Panc1 (cell line): ENCODE measurements at regions not wholly inside any gene's neighbourhood (a gene's known extent, or its start where the extent isn't known, plus 50 kb on each side); places are given as distances from the start of the nearest gene placed in this dataset.

Source experiments
- ATAC-seq: fragments of 200-7000 bp; cut with Tn5 transposase; 2 replicates; pipeline ENCODE4 v1.9.1; 2020; ENCODE audit warnings: mild to moderate bottlenecking, moderate library complexity
- BruUV-seq: library from RNA; stranded (reverse); fragments of 400-500 nt; replicated peaks from 2 replicates; lab custom pipeline; 2021; lab: Mats Ljungman, UMichigan
- CTCF ChIA-PET: fragments of 300-600 bp; sonication (Branson Sonifier 250); formaldehyde crosslinking; loops from one replicate; lab custom pipeline; 2022; ENCODE audit warnings: antibody characterized with exemption; lab: Charles Lee
- POLR2A ChIA-PET: fragments of 300-600 bp; sonication (Branson Sonifier 250); formaldehyde crosslinking; loops from one replicate; lab custom pipeline; 2022; ENCODE audit warnings: antibody characterized with exemption; lab: Charles Lee
- DNase-seq: peaks from one replicate; pipeline ENCODE4 v3.0.0-alpha.2; 2010; ENCODE audit warnings: low read depth, low spot score
- H3K27ac ChIP-seq: 2 replicates; pipeline ENCODE4 v1.5.1; 2011; ENCODE audit warnings: mild to moderate bottlenecking, low read length, inconsistent platforms
- H3K27me3 ChIP-seq: fragments of 200-500 bp; sonication (Bioruptor generic); 2 replicates; pipeline ENCODE4 v1.6.0; 2014; ENCODE audit warnings: low read length, inconsistent platforms; ENCODE audit not compliant: control insufficient read depth, insufficient read depth
- H3K36me3 ChIP-seq: fragments of 200-500 bp; sonication (Bioruptor generic); 2 replicates; pipeline ENCODE4 v1.5.1; 2014; ENCODE audit warnings: inconsistent platforms, mild to moderate bottlenecking, low read length, moderate library complexity; ENCODE audit not compliant: control insufficient read depth, insufficient read depth
- H3K4me1 ChIP-seq: 2 replicates; pipeline ENCODE4 v1.5.1; 2011; ENCODE audit warnings: inconsistent platforms, mild to moderate bottlenecking, low read length, moderate library complexity; ENCODE audit not compliant: control insufficient read depth, insufficient read depth
- H3K4me3 ChIP-seq, 2 experiments: 2 replicates each; pipeline ENCODE4 v1.5.1; 2011 to 2012; ENCODE audit warnings: low read depth in 2 of 2, low read length in 2 of 2, mild to moderate bottlenecking in 2 of 2, inconsistent platforms in 1 of 2, moderate library complexity in 1 of 2
- H3K9me3 ChIP-seq: fragments of 200-500 bp; sonication (Bioruptor generic); 2 replicates; pipeline ENCODE4 v1.5.1; 2014; ENCODE audit warnings: low read depth, mild to moderate bottlenecking, inconsistent platforms, low read length, moderate library complexity; ENCODE audit not compliant: control insufficient read depth, insufficient read depth
- POLR2AphosphoS5 ChIP-seq: IDR thresholded peaks from 2 replicates; pipeline ENCODE4 v1.6.1; 2012; ENCODE audit warnings: mild to moderate bottlenecking, low read depth, low read length, moderate library complexity
- SIN3A ChIP-seq: IDR thresholded peaks from 2 replicates; pipeline ENCODE4 v1.6.1; 2012; ENCODE audit warnings: low read depth, mild to moderate bottlenecking, low read length, moderate library complexity, borderline replicate concordance; ENCODE audit not compliant: insufficient read depth
- TCF7L2 ChIP-seq: IDR thresholded peaks from 2 replicates; pipeline ENCODE4 v1.6.1; 2011; ENCODE audit warnings: mild to moderate bottlenecking, low read depth, low read length, inconsistent platforms
- in situ Hi-C: cut with HindIII; loops from 2 replicates; pipeline ENCODE4 v1.10.0; 2016; ENCODE audit warnings: low sequenced_read_pairs, low pct_unique_long_range_greater_than_20kb
- intact Hi-C: fragments of 100-400 bp; cut with micrococcal nuclease; formaldehyde crosslinking; loops from one replicate; pipeline ENCODE4 v1.10.0; 2022; ENCODE audit not compliant: unreplicated experiment
- TF ChIP-seq, protein P1 (sequence below), 2 experiments: IDR thresholded peaks; 2 replicates each; pipeline ENCODE4 v1.6.1; 2011 to 2012; ENCODE audit warnings: low read depth in 2 of 2, control low read depth in 1 of 2, low read length in 1 of 2, mild to moderate bottlenecking in 1 of 2, moderate library complexity in 1 of 2; ENCODE audit not compliant: insufficient read depth in 1 of 2
- TF ChIP-seq, protein P2 (sequence below): fragments of 450-650 bp; IDR thresholded peaks from 2 replicates; pipeline ENCODE4 v1.5.1; 2017; ENCODE audit warnings: mild to moderate bottlenecking

DNA sequence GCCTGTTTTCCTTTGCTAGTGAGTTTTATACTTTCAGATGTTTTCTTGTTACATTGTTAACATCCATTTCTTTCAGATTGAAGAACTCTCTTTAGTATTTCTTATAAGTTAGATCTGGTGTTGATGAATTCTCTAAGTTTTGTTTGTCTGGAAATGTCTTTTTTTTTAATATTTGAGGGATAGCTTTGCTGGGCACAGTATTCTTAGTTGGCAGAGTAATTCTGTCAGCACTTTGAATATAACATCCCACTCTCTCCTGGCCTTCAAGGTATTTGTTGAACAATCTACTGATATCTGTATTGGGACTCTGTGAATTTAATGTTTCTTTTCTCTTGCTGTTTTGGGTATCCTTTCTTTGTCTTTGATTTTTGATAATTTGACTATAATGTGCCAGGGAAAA lies 79.4 kb upstream of the UST start:
- H3K4me1 ChIP-seq, result no peaks in the 10 kb centered on the region
- POLR2A ChIA-PET, result no interaction called here
- no peaks in the 10 kb centered on the region for H3K36me3 ChIP-seq
- no peaks in the 10 kb centered on the region for H3K27me3 ChIP-seq
- in situ Hi-C loops, result no loop called here
- intact Hi-C loops, result no loop called here
- H3K27ac ChIP-seq, result no peak overlapping the region
- H3K9me3 ChIP-seq, result peaks cover 11% of the 10 kb centered on the region; the same call in 1 of the 2 replicates
- CTCF ChIA-PET, result no interaction called here
- TF ChIP-seq SIN3A (no peak), POLR2AphosphoS5 (no peak), TCF7L2 (no peak)
- TF ChIP-seq, protein P1, sequence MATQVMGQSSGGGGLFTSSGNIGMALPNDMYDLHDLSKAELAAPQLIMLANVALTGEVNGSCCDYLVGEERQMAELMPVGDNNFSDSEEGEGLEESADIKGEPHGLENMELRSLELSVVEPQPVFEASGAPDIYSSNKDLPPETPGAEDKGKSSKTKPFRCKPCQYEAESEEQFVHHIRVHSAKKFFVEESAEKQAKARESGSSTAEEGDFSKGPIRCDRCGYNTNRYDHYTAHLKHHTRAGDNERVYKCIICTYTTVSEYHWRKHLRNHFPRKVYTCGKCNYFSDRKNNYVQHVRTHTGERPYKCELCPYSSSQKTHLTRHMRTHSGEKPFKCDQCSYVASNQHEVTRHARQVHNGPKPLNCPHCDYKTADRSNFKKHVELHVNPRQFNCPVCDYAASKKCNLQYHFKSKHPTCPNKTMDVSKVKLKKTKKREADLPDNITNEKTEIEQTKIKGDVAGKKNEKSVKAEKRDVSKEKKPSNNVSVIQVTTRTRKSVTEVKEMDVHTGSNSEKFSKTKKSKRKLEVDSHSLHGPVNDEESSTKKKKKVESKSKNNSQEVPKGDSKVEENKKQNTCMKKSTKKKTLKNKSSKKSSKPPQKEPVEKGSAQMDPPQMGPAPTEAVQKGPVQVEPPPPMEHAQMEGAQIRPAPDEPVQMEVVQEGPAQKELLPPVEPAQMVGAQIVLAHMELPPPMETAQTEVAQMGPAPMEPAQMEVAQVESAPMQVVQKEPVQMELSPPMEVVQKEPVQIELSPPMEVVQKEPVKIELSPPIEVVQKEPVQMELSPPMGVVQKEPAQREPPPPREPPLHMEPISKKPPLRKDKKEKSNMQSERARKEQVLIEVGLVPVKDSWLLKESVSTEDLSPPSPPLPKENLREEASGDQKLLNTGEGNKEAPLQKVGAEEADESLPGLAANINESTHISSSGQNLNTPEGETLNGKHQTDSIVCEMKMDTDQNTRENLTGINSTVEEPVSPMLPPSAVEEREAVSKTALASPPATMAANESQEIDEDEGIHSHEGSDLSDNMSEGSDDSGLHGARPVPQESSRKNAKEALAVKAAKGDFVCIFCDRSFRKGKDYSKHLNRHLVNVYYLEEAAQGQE (IDR thresholded peaks at IDR 0.05; ENCODE audit: insufficient read depth in 1 of 2, low read depth in 2 of 2, low read length in 1 of 2), result no peak
- TF ChIP-seq, protein P2, sequence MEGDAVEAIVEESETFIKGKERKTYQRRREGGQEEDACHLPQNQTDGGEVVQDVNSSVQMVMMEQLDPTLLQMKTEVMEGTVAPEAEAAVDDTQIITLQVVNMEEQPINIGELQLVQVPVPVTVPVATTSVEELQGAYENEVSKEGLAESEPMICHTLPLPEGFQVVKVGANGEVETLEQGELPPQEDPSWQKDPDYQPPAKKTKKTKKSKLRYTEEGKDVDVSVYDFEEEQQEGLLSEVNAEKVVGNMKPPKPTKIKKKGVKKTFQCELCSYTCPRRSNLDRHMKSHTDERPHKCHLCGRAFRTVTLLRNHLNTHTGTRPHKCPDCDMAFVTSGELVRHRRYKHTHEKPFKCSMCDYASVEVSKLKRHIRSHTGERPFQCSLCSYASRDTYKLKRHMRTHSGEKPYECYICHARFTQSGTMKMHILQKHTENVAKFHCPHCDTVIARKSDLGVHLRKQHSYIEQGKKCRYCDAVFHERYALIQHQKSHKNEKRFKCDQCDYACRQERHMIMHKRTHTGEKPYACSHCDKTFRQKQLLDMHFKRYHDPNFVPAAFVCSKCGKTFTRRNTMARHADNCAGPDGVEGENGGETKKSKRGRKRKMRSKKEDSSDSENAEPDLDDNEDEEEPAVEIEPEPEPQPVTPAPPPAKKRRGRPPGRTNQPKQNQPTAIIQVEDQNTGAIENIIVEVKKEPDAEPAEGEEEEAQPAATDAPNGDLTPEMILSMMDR, result no peak
- no TSS peak for BruUV-seq
- H3K4me3 ChIP-seq, result no peak overlapping the region
- no peak for ATAC-seq
- no peak for DNase-seq

DNA sequence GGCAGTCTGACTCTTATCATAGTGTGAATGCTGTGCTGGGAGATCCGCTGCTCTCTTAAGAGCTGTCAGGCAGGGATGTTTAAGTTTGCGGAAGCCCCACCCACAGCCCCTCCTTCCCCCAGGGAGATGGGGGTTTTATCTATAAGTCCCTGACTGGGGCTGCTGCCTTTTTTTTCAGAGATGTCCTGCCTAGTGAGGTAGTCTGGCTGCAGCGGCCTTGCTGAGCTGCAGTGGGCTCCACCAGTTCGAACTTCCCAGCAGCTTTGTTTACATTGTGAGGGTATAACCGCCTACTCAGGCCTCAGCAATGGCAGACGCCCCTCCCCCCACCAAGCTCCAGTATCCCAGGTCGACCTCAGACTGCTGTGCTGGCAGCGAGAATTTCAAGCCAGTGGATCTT lies 75.7 kb upstream of the UST start:
- no TSS peak for BruUV-seq
- CTCF ChIA-PET, result no interaction called here
- Histone ChIP-seq H3K27ac (no peak overlapping the region), H3K9me3 (peaks cover 11% of the 10 kb centered on the region; the same call in 1 of the 2 replicates), H3K4me3 (no peak overlapping the region), H3K4me1 (no peaks in the 10 kb centered on the region), H3K27me3 (no peaks in the 10 kb centered on the region), H3K36me3 (no peaks in the 10 kb centered on the region)
- POLR2A ChIA-PET, result no interaction called here
- intact Hi-C loops (no loop called here), in situ Hi-C loops (no loop called here)
- DNase-seq (no peak), ATAC-seq (no peak)
- TF ChIP-seq TCF7L2, result no peak

DNA sequence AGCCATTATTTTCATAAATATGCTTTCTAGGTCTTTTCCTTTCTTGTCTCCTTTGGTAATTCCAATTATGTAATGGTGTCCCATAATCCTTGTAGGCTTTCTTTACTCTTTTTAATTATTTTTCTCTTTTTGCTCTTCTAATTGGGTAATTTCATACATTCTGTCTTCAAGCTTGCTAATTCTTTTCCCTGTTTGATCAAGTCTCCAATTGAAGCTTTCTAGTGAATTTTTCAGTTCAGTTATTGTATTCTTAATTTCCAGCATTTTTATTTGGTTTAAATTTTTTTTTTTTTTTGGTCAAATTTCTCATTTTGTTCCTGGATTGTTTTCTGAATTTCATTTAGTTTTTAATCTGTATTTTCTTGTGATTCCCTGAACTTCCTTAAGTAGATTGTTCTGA lies 74.9 kb upstream of the UST start:
- DNase-seq (no peak), ATAC-seq (no peak)
- no peaks in the 10 kb centered on the region for H3K27me3 ChIP-seq
- H3K36me3 ChIP-seq, result no peaks in the 10 kb centered on the region
- ChIA-PET CTCF (no interaction called here), POLR2A (no interaction called here)
- no peak overlapping the region for H3K27ac ChIP-seq
- no peaks in the 10 kb centered on the region for H3K4me1 ChIP-seq
- TF ChIP-seq, protein P1 (IDR thresholded peaks at IDR 0.05; ENCODE audit: insufficient read depth in 1 of 2, low read depth in 2 of 2, low read length in 1 of 2), result no peak
- TF ChIP-seq SIN3A, result no peak
- TF ChIP-seq, protein P2, result no peak
- TF ChIP-seq POLR2AphosphoS5, result no peak
- TF ChIP-seq TCF7L2, result no peak
- intact Hi-C loops (no loop called here), in situ Hi-C loops (no loop called here)
- no peak overlapping the region for H3K4me3 ChIP-seq
- H3K9me3 ChIP-seq, result peaks cover 7% of the 10 kb centered on the region; the same call in 1 of the 2 replicates
- no TSS peak for BruUV-seq
